ENCODE measurements at regions not wholly inside any gene's neighbourhood (a gene's known extent, or its start where the extent isn't known, plus 50 kb on each side); places are given as distances from the start of the nearest gene placed in this dataset.

- ATAC-seq: no peak
- no peak for DNase-seq
- H3K9me3 ChIP-seq (ENCODE audit: control insufficient read depth, low read length, poor library complexity, severe bottlenecking): no peaks in the 10 kb centered on the region
- no peak overlapping the region for H3K27ac Mint-ChIP-seq
- H3K36me3 Mint-ChIP-seq (ENCODE audit: low read depth): no peaks in the 10 kb centered on the region
- H3K4me1 Mint-ChIP-seq: no peaks in the 10 kb centered on the region
- no peaks in the 10 kb centered on the region for H3K27me3 Mint-ChIP-seq
- no peak overlapping the region for H3K4me3 Mint-ChIP-seq
Observed at GRCh38 chr4:160864253-160864652, 1299.5 kb downstream of the FSTL5 start.

- DNase-seq (no peak), ATAC-seq (no peak)
- Mint-ChIP-seq H3K36me3 (ENCODE audit: low read depth) (no peaks in the 10 kb centered on the region), H3K4me3 (no peak overlapping the region), H3K4me1 (no peaks in the 10 kb centered on the region), H3K27ac (no peak overlapping the region), H3K27me3 (no peaks in the 10 kb centered on the region)
- H3K9me3 ChIP-seq (ENCODE audit: control insufficient read depth, low read length, poor library complexity, severe bottlenecking): no peaks in the 10 kb centered on the region
Observed at GRCh38 chr4:160869899-160870298, 1293.9 kb downstream of the FSTL5 start.

GRCh38 chr4:160872491-160872890 is 1291.3 kb downstream of the FSTL5 start:
- Mint-ChIP-seq H3K4me3 (no peak overlapping the region), H3K4me1 (no peaks in the 10 kb centered on the region), H3K27me3 (no peaks in the 10 kb centered on the region), H3K27ac (no peak overlapping the region), H3K36me3 (ENCODE audit: low read depth) (no peaks in the 10 kb centered on the region)
- ATAC-seq (no peak), DNase-seq (no peak)
- no peaks in the 10 kb centered on the region for H3K9me3 ChIP-seq (ENCODE audit: control insufficient read depth, low read length, poor library complexity, severe bottlenecking)

- Mint-ChIP-seq H3K27me3 (no peaks in the 10 kb centered on the region), H3K4me3 (no peak overlapping the region), H3K36me3 (ENCODE audit: low read depth) (no peaks in the 10 kb centered on the region)
Observed at GRCh38 chr4:160877087-160877790, 1286.6 kb downstream of the FSTL5 start.

GRCh38 chr4:160880180-160880579 is 1283.6 kb downstream of the FSTL5 start:
- Mint-ChIP-seq H3K27me3 (no peaks in the 10 kb centered on the region), H3K4me3 (no peak overlapping the region), H3K36me3 (ENCODE audit: low read depth) (no peaks in the 10 kb centered on the region), H3K27ac (no peak overlapping the region), H3K4me1 (no peaks in the 10 kb centered on the region)
- H3K9me3 ChIP-seq (ENCODE audit: control insufficient read depth, low read length, poor library complexity, severe bottlenecking): no peaks in the 10 kb centered on the region
- ATAC-seq: no peak
- DNase-seq: no peak

More at GRCh38 chr4:160877087-160877790, 1286.6 kb downstream of the FSTL5 start:
- H3K9me3 ChIP-seq (ENCODE audit: control insufficient read depth, low read length, poor library complexity, severe bottlenecking): no peaks in the 10 kb centered on the region
- ATAC-seq (no peak), DNase-seq (no peak)
- Mint-ChIP-seq H3K4me1 (no peaks in the 10 kb centered on the region), H3K27ac (no peak overlapping the region)

- no peaks in the 10 kb centered on the region for H3K4me1 Mint-ChIP-seq
- H3K27ac Mint-ChIP-seq: no peak overlapping the region
- DNase-seq (no peak), ATAC-seq (no peak)
- H3K36me3 Mint-ChIP-seq (ENCODE audit: low read depth): no peaks in the 10 kb centered on the region
- H3K9me3 ChIP-seq (ENCODE audit: control insufficient read depth, low read length, poor library complexity, severe bottlenecking): no peaks in the 10 kb centered on the region
- no peaks in the 10 kb centered on the region for H3K27me3 Mint-ChIP-seq
- no peak overlapping the region for H3K4me3 Mint-ChIP-seq
Observed at GRCh38 chr4:160887668-160888067, 1276.1 kb downstream of the FSTL5 start.

GRCh38 chr4:160894128-160894527 is 1269.7 kb downstream of the FSTL5 start:
- Mint-ChIP-seq H3K36me3 (ENCODE audit: low read depth) (no peaks in the 10 kb centered on the region), H3K27me3 (no peaks in the 10 kb centered on the region), H3K4me1 (no peaks in the 10 kb centered on the region), H3K27ac (no peak overlapping the region), H3K4me3 (no peak overlapping the region)
- no peak for ATAC-seq
- DNase-seq: no peak
- no peaks in the 10 kb centered on the region for H3K9me3 ChIP-seq (ENCODE audit: control insufficient read depth, low read length, poor library complexity, severe bottlenecking)

- Mint-ChIP-seq H3K27ac (no peak overlapping the region), H3K27me3 (no peaks in the 10 kb centered on the region), H3K4me3 (no peak overlapping the region), H3K4me1 (no peaks in the 10 kb centered on the region), H3K36me3 (ENCODE audit: low read depth) (no peaks in the 10 kb centered on the region)
- H3K9me3 ChIP-seq (ENCODE audit: control insufficient read depth, low read length, poor library complexity, severe bottlenecking): no peaks in the 10 kb centered on the region
- ATAC-seq (no peak), DNase-seq (no peak)
Observed at GRCh38 chr4:160894809-160895208, 1269.0 kb downstream of the FSTL5 start.

- no peaks in the 10 kb centered on the region for H3K36me3 Mint-ChIP-seq (ENCODE audit: low read depth)
- DNase-seq: no peak
Observed at GRCh38 chr4:160927311-160927710, 1236.5 kb downstream of the FSTL5 start.

GRCh38 chr4:160928482-160928881 is 1235.3 kb downstream of the FSTL5 start:
- ATAC-seq: no peak
- Mint-ChIP-seq H3K27me3 (no peaks in the 10 kb centered on the region), H3K36me3 (ENCODE audit: low read depth) (no peaks in the 10 kb centered on the region)

More at GRCh38 chr4:160927311-160927710, 1236.5 kb downstream of the FSTL5 start:
- Mint-ChIP-seq H3K27ac (no peak overlapping the region), H3K27me3 (no peaks in the 10 kb centered on the region), H3K4me3 (no peak overlapping the region), H3K4me1 (no peaks in the 10 kb centered on the region)
- no peak for ATAC-seq
- no peaks in the 10 kb centered on the region for H3K9me3 ChIP-seq (ENCODE audit: control insufficient read depth, low read length, poor library complexity, severe bottlenecking)

GRCh38 chr4:160947653-160948052 is 1216.1 kb downstream of the FSTL5 start:
- no peaks in the 10 kb centered on the region for H3K9me3 ChIP-seq (ENCODE audit: control insufficient read depth, low read length, poor library complexity, severe bottlenecking)
- no peaks in the 10 kb centered on the region for H3K4me1 Mint-ChIP-seq
- ATAC-seq: no peak
- no peak overlapping the region for H3K27ac Mint-ChIP-seq
- H3K4me3 Mint-ChIP-seq: no peak overlapping the region
- DNase-seq: no peak
- H3K36me3 Mint-ChIP-seq (ENCODE audit: low read depth): no peaks in the 10 kb centered on the region
- no peaks in the 10 kb centered on the region for H3K27me3 Mint-ChIP-seq

More at GRCh38 chr4:160928482-160928881, 1235.3 kb downstream of the FSTL5 start:
- Mint-ChIP-seq H3K4me1 (no peaks in the 10 kb centered on the region), H3K27ac (no peak overlapping the region), H3K4me3 (no peak overlapping the region)
- H3K9me3 ChIP-seq (ENCODE audit: control insufficient read depth, low read length, poor library complexity, severe bottlenecking): no peaks in the 10 kb centered on the region
- DNase-seq: no peak

- no peaks in the 10 kb centered on the region for H3K9me3 ChIP-seq (ENCODE audit: control insufficient read depth, low read length, poor library complexity, severe bottlenecking)
- no peak for DNase-seq
- Mint-ChIP-seq H3K27me3 (no peaks in the 10 kb centered on the region), H3K4me1 (no peaks in the 10 kb centered on the region), H3K4me3 (no peak overlapping the region), H3K27ac (no peak overlapping the region), H3K36me3 (ENCODE audit: low read depth) (peaks cover 2% of the 10 kb centered on the region)
- ATAC-seq: no peak
Observed at GRCh38 chr4:160956875-160957274, 1206.9 kb downstream of the FSTL5 start.

- H3K9me3 ChIP-seq (ENCODE audit: control insufficient read depth, low read length, poor library complexity, severe bottlenecking): no peaks in the 10 kb centered on the region
- H3K27me3 Mint-ChIP-seq: no peaks in the 10 kb centered on the region
- DNase-seq: no peak
- no peak overlapping the region for H3K4me3 Mint-ChIP-seq
- ATAC-seq: no peak
- no peaks in the 10 kb centered on the region for H3K36me3 Mint-ChIP-seq (ENCODE audit: low read depth)
- H3K27ac Mint-ChIP-seq: no peak overlapping the region
- no peaks in the 10 kb centered on the region for H3K4me1 Mint-ChIP-seq
Observed at GRCh38 chr4:160969925-160970324, 1193.9 kb downstream of the FSTL5 start.

- Mint-ChIP-seq H3K27me3 (no peaks in the 10 kb centered on the region), H3K4me1 (no peaks in the 10 kb centered on the region), H3K4me3 (no peak overlapping the region), H3K27ac (no peak overlapping the region), H3K36me3 (ENCODE audit: low read depth) (no peaks in the 10 kb centered on the region)
- no peak for ATAC-seq
- H3K9me3 ChIP-seq (ENCODE audit: control insufficient read depth, low read length, poor library complexity, severe bottlenecking): no peaks in the 10 kb centered on the region
- DNase-seq: no peak
Observed at GRCh38 chr4:160980091-160980490, 1183.7 kb downstream of the FSTL5 start.
